GM23248 (cell line): ENCODE measurements at regions not wholly inside any gene's neighbourhood (a gene's known extent, or its start where the extent isn't known, plus 50 kb on each side); places are given as distances from the start of the nearest gene placed in this dataset.

ENCODE experiments used
- EZH2 ChIP-seq: fragments of 200-600 bp; sonication (generic); IDR thresholded peaks from 2 replicates; pipeline ENCODE4 v1.6.1; 2018; ENCODE audit warnings: antibody characterized with exemption, mild to moderate bottlenecking; ENCODE audit not compliant: insufficient read depth, poor library complexity, severe bottlenecking
- EZH2phosphoT487 ChIP-seq: fragments of 200-600 bp; sonication (generic); IDR thresholded peaks from 2 replicates; pipeline ENCODE4 v1.6.1; 2018; ENCODE audit warnings: antibody characterized with exemption, moderate library complexity, mild to moderate bottlenecking, low read depth; ENCODE audit not compliant: insufficient read depth

DNA sequence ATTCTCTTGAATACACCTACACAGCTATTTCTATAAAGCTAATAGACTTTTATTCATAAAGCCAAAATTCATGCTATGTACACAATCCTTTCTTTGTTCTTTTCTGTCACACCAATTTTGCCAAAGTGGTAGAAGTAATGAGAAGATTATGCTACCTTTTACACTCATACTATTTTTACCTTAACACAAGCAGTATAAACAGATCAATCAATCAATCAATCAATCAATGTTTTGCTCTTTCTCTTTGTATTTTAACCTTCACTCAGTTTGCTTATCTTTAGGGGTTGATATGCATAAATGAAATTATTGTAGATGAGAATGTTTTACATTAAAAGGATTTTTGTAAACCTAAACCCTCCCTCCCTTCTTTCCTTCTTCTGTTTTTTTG, 878.6 kb downstream of the RAPGEF2 start:
- TF ChIP-seq EZH2 (no peak), EZH2phosphoT487 (no peak)
